ENCODE measurements at regions not wholly inside any gene's neighbourhood (a gene's known extent, or its start where the extent isn't known, plus 50 kb on each side); places are given as distances from the start of the nearest gene placed in this dataset.

GRCh38 chr14:97706819-97707218 is 909.6 kb downstream of the VRK1 start:
- DNase-seq = no peak

- DNase-seq = no peak
Measured at GRCh38 chr14:97707603-97708002, 910.4 kb downstream of the VRK1 start.

- DNase-seq = no peak
Measured at GRCh38 chr14:97709552-97709951, 912.4 kb downstream of the VRK1 start.

GRCh38 chr14:97710726-97711125 is 913.5 kb downstream of the VRK1 start:
- no peak for DNase-seq

- no peak for DNase-seq
Measured at GRCh38 chr14:97712471-97712870, 915.3 kb downstream of the VRK1 start.

GRCh38 chr14:97713023-97713422 is 915.8 kb downstream of the VRK1 start:
- no peak for DNase-seq

GRCh38 chr14:97718886-97719442 is 921.8 kb downstream of the VRK1 start:
- no peak for DNase-seq

- no peak for DNase-seq
Measured at GRCh38 chr14:97719931-97720330, 922.7 kb downstream of the VRK1 start.

- no peak for DNase-seq
Measured at GRCh38 chr14:97723351-97723750, 926.2 kb downstream of the VRK1 start.

- DNase-seq = no peak
Measured at GRCh38 chr14:97723819-97724218, 926.6 kb downstream of the VRK1 start.

GRCh38 chr14:97724265-97724731 is 927.1 kb downstream of the VRK1 start:
- no peak for DNase-seq

GRCh38 chr14:97726676-97727075 is 929.5 kb downstream of the VRK1 start:
- no peak for DNase-seq

- no peak for DNase-seq
Measured at GRCh38 chr14:97730706-97731105, 933.5 kb downstream of the VRK1 start.

- no peak for DNase-seq
Measured at GRCh38 chr14:97731800-97732199, 934.6 kb downstream of the VRK1 start.

GRCh38 chr14:97747316-97747715 is 950.1 kb downstream of the VRK1 start:
- DNase-seq = no peak

- DNase-seq = no peak
Measured at GRCh38 chr14:97748616-97749015, 951.4 kb downstream of the VRK1 start.

GRCh38 chr14:97757491-97757890 is 960.3 kb downstream of the VRK1 start:
- no peak for DNase-seq

- no peak for DNase-seq
Measured at GRCh38 chr14:97760050-97760449, 962.9 kb downstream of the VRK1 start.

GRCh38 chr14:97762386-97762785 is 965.2 kb downstream of the VRK1 start:
- no peak for DNase-seq

GRCh38 chr14:97771340-97772045 is 974.3 kb downstream of the VRK1 start:
- no peak for DNase-seq

GRCh38 chr14:97773598-97773997 is 976.4 kb downstream of the VRK1 start:
- no peak for DNase-seq

- DNase-seq = no peak
Measured at GRCh38 chr14:97776890-97777558, 979.8 kb downstream of the VRK1 start.

- DNase-seq = no peak
Measured at GRCh38 chr14:97777622-97778355, 980.6 kb downstream of the VRK1 start.

GRCh38 chr14:97779140-97779539 is 982.0 kb downstream of the VRK1 start:
- no peak for DNase-seq

Measured in GF-D8 (cell line).